SK-N-MC (cell line): ENCODE measurements at regions not wholly inside any gene's neighbourhood (a gene's known extent, or its start where the extent isn't known, plus 50 kb on each side); places are given as distances from the start of the nearest gene placed in this dataset.
"Not testable (repeated sequence)": the region's sequence is repeated elsewhere in the genome, so short reads cannot be mapped to it uniquely, and the experiment has no call there.

ENCODE experiments used
- DNase-seq: peaks from one replicate; pipeline ENCODE4 v3.0.0-alpha.2; 2011; ENCODE audit warnings: low read depth, low spot score
- H3K27ac ChIP-seq: fragments of 200-600 bp; sonication (generic); 2 replicates; pipeline ENCODE4 v1.5.1; 2016; ENCODE audit warnings: mixed run types
- H3K36me3 ChIP-seq: fragments of 200-600 bp; sonication (generic); 2 replicates; pipeline ENCODE4 v1.6.1; 2017; ENCODE audit warnings: antibody characterized with exemption, low read length, mixed read lengths; ENCODE audit not compliant: insufficient read depth
- H3K4me3 ChIP-seq: fragments of 200-600 bp; sonication (generic); 2 replicates; pipeline ENCODE4 v1.5.1; 2016
- H3K9ac ChIP-seq: fragments of 200-600 bp; sonication (generic); 2 replicates; pipeline ENCODE4 v1.8.0; 2017; ENCODE audit warnings: mixed run types, mixed read lengths; ENCODE audit not compliant: insufficient read length
- H3K9me3 ChIP-seq: fragments of 200-600 bp; sonication (generic); 2 replicates; pipeline ENCODE4 v1.6.1; 2017; ENCODE audit warnings: low read depth, mild to moderate bottlenecking, antibody characterized with exemption, low read length, moderate library complexity, mixed read lengths
- EZH2 ChIP-seq: fragments of 200-600 bp; sonication (generic); IDR thresholded peaks from one replicate; pipeline ENCODE4 v1.6.1; 2017; ENCODE audit warnings: antibody characterized with exemption
- FOXP2 ChIP-seq: optimal IDR thresholded peaks from 2 replicates; pipeline ENCODE3; 2011; ENCODE audit warnings: mild to moderate bottlenecking, moderate library complexity; ENCODE audit not compliant: insufficient read depth; ENCODE audit errors: extremely low read length, control extremely low read depth
- POLR2AphosphoS5 ChIP-seq: IDR thresholded peaks from 2 replicates; pipeline ENCODE4 v1.6.1; 2012; ENCODE audit warnings: mild to moderate bottlenecking, low read depth, low read length, borderline replicate concordance

- no peak for DNase-seq
- no peak overlapping the region for H3K9ac ChIP-seq
- H3K4me3 ChIP-seq: no peak overlapping the region
- no peak overlapping the region for H3K27ac ChIP-seq
- TF ChIP-seq POLR2AphosphoS5 (no peak), EZH2 (no peak), FOXP2 (no peak)
- H3K9me3 ChIP-seq: no peaks in the 10 kb centered on the region
- H3K36me3 ChIP-seq: no peaks in the 10 kb centered on the region
Observed at GRCh38 chr2:66156171-66156570, 278.8 kb upstream of the MEIS1 start.

DNA sequence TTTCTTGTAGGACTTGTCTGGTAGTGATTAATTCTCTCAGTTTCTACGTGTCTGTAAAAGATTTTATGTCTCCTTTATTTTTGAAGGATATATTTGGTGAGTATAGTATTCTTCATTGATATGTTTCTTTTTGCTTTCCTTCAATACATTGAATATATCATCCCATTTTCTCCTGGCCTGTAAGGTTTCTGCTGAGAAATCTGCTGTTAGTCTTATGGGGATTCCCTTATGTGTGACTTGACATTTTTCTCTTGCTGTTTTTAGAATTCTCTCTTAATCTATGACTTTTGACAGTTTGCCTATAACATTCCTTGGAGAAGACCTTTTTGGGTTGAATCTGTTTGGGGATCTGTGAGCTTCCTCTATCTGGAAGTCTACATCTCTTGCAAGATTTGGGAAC lies 281.0 kb upstream of the MEIS1 start:
- no peak for TF ChIP-seq POLR2AphosphoS5
- no peak for TF ChIP-seq EZH2
- TF ChIP-seq FOXP2: no peak
- no peak overlapping the region for H3K27ac ChIP-seq

GRCh38 chr2:66145490-66145889 lies 289.4 kb upstream of the MEIS1 start:
- Histone ChIP-seq H3K36me3 (no peaks in the 10 kb centered on the region), H3K9me3 (peaks cover 5% of the 10 kb centered on the region; the same call in 1 of the 2 replicates), H3K27ac (peak overlapping the region; percentile 75), H3K4me3 (peak overlapping the region; percentile 39), H3K9ac (no peak overlapping the region)
- no peak for TF ChIP-seq FOXP2
- no peak for TF ChIP-seq EZH2
- TF ChIP-seq POLR2AphosphoS5: no peak
- peak; percentile 28 for DNase-seq

More for the DNA sequence above, 281.0 kb upstream of the MEIS1 start:
- no peak overlapping the region for H3K9ac ChIP-seq
- H3K36me3 ChIP-seq: no peaks in the 10 kb centered on the region
- DNase-seq: no peak
- peaks cover 5% of the 10 kb centered on the region; the same call in 1 of the 2 replicates for H3K9me3 ChIP-seq
- H3K4me3 ChIP-seq: no peak overlapping the region

GRCh38 chr2:66144324-66144723 lies 290.6 kb upstream of the MEIS1 start:
- not testable (repeated sequence) for H3K36me3 ChIP-seq, H3K9ac ChIP-seq, H3K9me3 ChIP-seq, DNase-seq, H3K4me3 ChIP-seq, H3K27ac ChIP-seq

DNA sequence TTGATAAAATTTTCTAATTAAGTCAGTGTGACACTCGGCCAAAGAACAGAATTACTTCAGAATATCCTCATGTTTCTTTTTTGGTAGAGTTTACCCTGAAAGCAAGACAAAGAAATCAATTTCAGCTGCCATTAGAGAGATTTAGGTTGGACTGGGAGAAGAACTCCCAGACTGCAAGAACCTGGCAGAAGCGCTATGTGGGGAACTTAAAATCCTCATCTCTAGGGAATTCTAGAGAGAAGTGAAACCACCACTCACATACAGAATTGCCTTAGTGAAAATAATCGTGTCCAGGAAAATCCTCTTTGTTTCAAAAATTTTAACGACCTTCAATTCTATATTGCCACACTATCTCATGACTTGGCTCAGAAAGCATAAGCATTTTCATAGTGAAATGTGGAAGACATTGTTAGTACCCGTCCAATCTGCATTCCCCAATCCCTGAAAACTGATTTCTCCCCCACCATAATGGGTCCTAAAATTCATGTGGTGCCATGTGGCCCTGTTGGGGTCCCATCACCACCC lies 297.3 kb upstream of the MEIS1 start:
- Histone ChIP-seq H3K9ac (no peak overlapping the region), H3K27ac (no peak overlapping the region), H3K9me3 (no peaks in the 10 kb centered on the region), H3K4me3 (no peak overlapping the region), H3K36me3 (no peaks in the 10 kb centered on the region)
- no peak for DNase-seq
- TF ChIP-seq EZH2 (no peak), FOXP2 (no peak), POLR2AphosphoS5 (no peak)

- no peak for DNase-seq
- no peak overlapping the region for H3K4me3 ChIP-seq
- TF ChIP-seq FOXP2: no peak
- TF ChIP-seq EZH2: no peak
- no peak for TF ChIP-seq POLR2AphosphoS5
- no peak overlapping the region for H3K9ac ChIP-seq
- peak overlapping the region; percentile 32; the same call in 1 of the 2 replicates for H3K27ac ChIP-seq
- H3K36me3 ChIP-seq: no peaks in the 10 kb centered on the region
- H3K9me3 ChIP-seq: no peaks in the 10 kb centered on the region
Observed at GRCh38 chr2:66134138-66134701, 300.7 kb upstream of the MEIS1 start.

GRCh38 chr2:66127656-66128055 lies 307.3 kb upstream of the MEIS1 start:
- H3K4me3 ChIP-seq: no peak overlapping the region
- DNase-seq: no peak
- H3K27ac ChIP-seq: no peak overlapping the region
- no peaks in the 10 kb centered on the region for H3K36me3 ChIP-seq
- H3K9ac ChIP-seq: no peak overlapping the region
- TF ChIP-seq POLR2AphosphoS5 (no peak), FOXP2 (no peak), EZH2 (no peak)
- no peaks in the 10 kb centered on the region for H3K9me3 ChIP-seq

- TF ChIP-seq EZH2: no peak
- no peak for TF ChIP-seq POLR2AphosphoS5
- TF ChIP-seq FOXP2: no peak
- Histone ChIP-seq H3K9me3 (no peaks in the 10 kb centered on the region), H3K36me3 (no peaks in the 10 kb centered on the region), H3K27ac (no peak overlapping the region), H3K9ac (no peak overlapping the region), H3K4me3 (no peak overlapping the region)
- DNase-seq: no peak
Observed at GRCh38 chr2:66127061-66127460, 307.9 kb upstream of the MEIS1 start.

- Histone ChIP-seq H3K9me3 (no peaks in the 10 kb centered on the region), H3K4me3 (no peak overlapping the region), H3K27ac (no peak overlapping the region), H3K36me3 (no peaks in the 10 kb centered on the region), H3K9ac (no peak overlapping the region)
- no peak for DNase-seq
- TF ChIP-seq FOXP2: no peak
- no peak for TF ChIP-seq POLR2AphosphoS5
- TF ChIP-seq EZH2: no peak
Observed at GRCh38 chr2:66125951-66126350, 309.0 kb upstream of the MEIS1 start.
